Fibroblast of lung (primary cell): ENCODE measurements at regions not wholly inside any gene's neighbourhood (a gene's known extent, or its start where the extent isn't known, plus 50 kb on each side); places are given as distances from the start of the nearest gene placed in this dataset.

Experiments
- EZH2 ChIP-seq: IDR thresholded peaks from 2 replicates; pipeline ENCODE4 v1.5.1; 2012; ENCODE audit warnings: low read length, control low read depth, mild to moderate bottlenecking; ENCODE audit errors: missing control alignments
- TF ChIP-seq, protein P1 (sequence below), 2 donors: IDR thresholded peaks in 1 of 2; conservative IDR thresholded peaks in 1 of 2; 1 replicate in 1 of 2; 2 replicates in 1 of 2; pipeline ENCODE4 v1.5.1; 2011 to 2012; ENCODE audit warnings: low read length in 2 of 2, control low read depth in 1 of 2, inconsistent platforms in 1 of 2, low read depth in 1 of 2, mild to moderate bottlenecking in 1 of 2

DNA sequence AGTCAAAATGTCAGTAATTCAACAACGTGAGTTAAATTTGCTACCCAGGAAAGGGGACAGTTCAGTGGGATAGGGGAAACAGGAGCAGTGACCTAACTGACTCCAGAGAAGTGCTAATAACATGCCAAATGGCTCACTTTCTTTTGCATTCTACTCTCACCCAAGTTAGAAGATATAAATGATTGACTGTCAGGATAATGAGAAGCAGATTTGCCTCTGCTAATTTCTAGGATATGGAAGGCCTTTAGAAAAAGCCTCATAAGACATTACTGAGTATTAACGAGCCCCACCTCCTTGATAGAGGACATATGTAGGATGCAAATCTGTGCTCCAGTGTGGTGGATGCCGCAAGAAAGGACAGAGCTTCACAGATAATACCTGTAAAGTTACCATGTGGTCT, 318.6 kb upstream of the NT5C1B start:
- TF ChIP-seq, protein P1, sequence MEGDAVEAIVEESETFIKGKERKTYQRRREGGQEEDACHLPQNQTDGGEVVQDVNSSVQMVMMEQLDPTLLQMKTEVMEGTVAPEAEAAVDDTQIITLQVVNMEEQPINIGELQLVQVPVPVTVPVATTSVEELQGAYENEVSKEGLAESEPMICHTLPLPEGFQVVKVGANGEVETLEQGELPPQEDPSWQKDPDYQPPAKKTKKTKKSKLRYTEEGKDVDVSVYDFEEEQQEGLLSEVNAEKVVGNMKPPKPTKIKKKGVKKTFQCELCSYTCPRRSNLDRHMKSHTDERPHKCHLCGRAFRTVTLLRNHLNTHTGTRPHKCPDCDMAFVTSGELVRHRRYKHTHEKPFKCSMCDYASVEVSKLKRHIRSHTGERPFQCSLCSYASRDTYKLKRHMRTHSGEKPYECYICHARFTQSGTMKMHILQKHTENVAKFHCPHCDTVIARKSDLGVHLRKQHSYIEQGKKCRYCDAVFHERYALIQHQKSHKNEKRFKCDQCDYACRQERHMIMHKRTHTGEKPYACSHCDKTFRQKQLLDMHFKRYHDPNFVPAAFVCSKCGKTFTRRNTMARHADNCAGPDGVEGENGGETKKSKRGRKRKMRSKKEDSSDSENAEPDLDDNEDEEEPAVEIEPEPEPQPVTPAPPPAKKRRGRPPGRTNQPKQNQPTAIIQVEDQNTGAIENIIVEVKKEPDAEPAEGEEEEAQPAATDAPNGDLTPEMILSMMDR (conservative IDR thresholded peaks at IDR 0.05 in 1 of 2, IDR thresholded peaks at IDR 0.05 in 1 of 2; ENCODE audit: low read depth in 1 of 2, low read length in 2 of 2): no peak
- TF ChIP-seq EZH2: no peak
